SK-N-SH (cell line): ENCODE measurements at regions not wholly inside any gene's neighbourhood (a gene's known extent, or its start where the extent isn't known, plus 50 kb on each side); places are given as distances from the start of the nearest gene placed in this dataset.

ENCODE experiments used
- CTCF ChIA-PET: fragments of 300-600, 350-600 bp; formaldehyde crosslinking; extraction: SDS; loops from one replicate; lab custom pipeline; 2021; lab: Yijun Ruan, JAX
- POLR2A ChIA-PET: fragments of 350-600 bp; sonication (Branson Sonifier 250); formaldehyde crosslinking; extraction: SDS; loops from one replicate; lab custom pipeline; 2020; ENCODE audit warnings: antibody characterized with exemption, inconsistent platforms; lab: Yijun Ruan, JAX
- DNase-seq: peaks from one replicate; pipeline ENCODE4 v3.0.0; 2012
- H2AFZ ChIP-seq: fragments of 200-600 bp; sonication (generic); 2 replicates; pipeline ENCODE4 v1.8.1; 2016; ENCODE audit warnings: antibody characterized with exemption, mild to moderate bottlenecking, low read depth
- H3F3A ChIP-seq: fragments of 200-600 bp; sonication (generic); replicated peaks from 2 replicates; pipeline ENCODE3; 2016; ENCODE audit warnings: antibody characterized with exemption, mild to moderate bottlenecking; ENCODE audit not compliant: insufficient read depth
- H3K27ac ChIP-seq, 2 experiments: fragments of 200-500 bp in 1 of 2; fragments of 200-600 bp in 1 of 2; sonication (Bioruptor generic) in 1 of 2; sonication (generic), shearing (Covaris generic) in 1 of 2; 2 replicates each; pipeline versions ENCODE4 v1.5.1 to v1.6.1; 2014 to 2016; ENCODE audit warnings: low read depth in 2 of 2, inconsistent platforms in 1 of 2, low read length in 1 of 2, mild to moderate bottlenecking in 1 of 2, mixed read lengths in 1 of 2
- H3K27me3 ChIP-seq: fragments of 200-600 bp; sonication (generic), shearing (Covaris generic); 2 replicates; pipeline ENCODE4 v1.6.1; 2016; ENCODE audit warnings: mixed run types; ENCODE audit not compliant: insufficient read depth
- H3K36me3 ChIP-seq, 2 experiments: fragments of 200-500 bp in 1 of 2; fragments of 200-600 bp in 1 of 2; sonication (Bioruptor generic) in 1 of 2; sonication (generic) in 1 of 2; replicated peaks in 1 of 2; 2 replicates each; pipeline versions ENCODE3 to v1.5.1; 2014 to 2016; ENCODE audit warnings: low read length in 1 of 2, mild to moderate bottlenecking in 1 of 2; ENCODE audit not compliant: insufficient read depth in 2 of 2, control insufficient read depth in 1 of 2
- H3K4me1 ChIP-seq, 2 experiments: fragments of 200-500 bp in 1 of 2; fragments of 200-600 bp in 1 of 2; sonication (Bioruptor generic) in 1 of 2; sonication (generic), shearing (Covaris generic) in 1 of 2; 2 replicates each; pipeline versions ENCODE4 v1.5.1 to v1.6.1; 2014 to 2016; ENCODE audit warnings: low read depth in 1 of 2, low read length in 1 of 2, mixed run types in 1 of 2; ENCODE audit not compliant: insufficient read depth in 2 of 2, control insufficient read depth in 1 of 2
- H3K4me2 ChIP-seq: fragments of 200-600 bp; sonication (generic), shearing (Covaris generic); 2 replicates; pipeline ENCODE4 v1.6.1; 2017; ENCODE audit warnings: mixed run types
- H3K4me3 ChIP-seq, 2 experiments: fragments of 200-500 bp in 1 of 2; fragments of 200-600 bp in 1 of 2; sonication (Bioruptor generic) in 1 of 2; sonication (generic), shearing (Covaris generic) in 1 of 2; 2 replicates each; pipeline versions ENCODE4 v1.5.1 to v1.8.1; 2014 to 2016; ENCODE audit warnings: low read depth in 2 of 2, inconsistent platforms in 1 of 2, low read length in 1 of 2, mild to moderate bottlenecking in 1 of 2, mixed read lengths in 1 of 2, moderate library complexity in 1 of 2
- H3K79me2 ChIP-seq: fragments of 200-600 bp; sonication (generic); 2 replicates; pipeline ENCODE4 v1.8.1; 2017; ENCODE audit warnings: mild to moderate bottlenecking; ENCODE audit not compliant: insufficient read depth
- H3K9ac ChIP-seq: fragments of 200-600 bp; sonication (generic); 2 replicates; pipeline ENCODE4 v1.6.1; 2017; ENCODE audit warnings: mixed run types
- H3K9me2 ChIP-seq: fragments of 200-600 bp; sonication (generic); 2 replicates; pipeline ENCODE4 v1.6.1; 2017; ENCODE audit warnings: mixed run types
- H3K9me3 ChIP-seq: fragments of 200-600 bp; sonication (generic); 2 replicates; pipeline ENCODE4 v1.6.1; 2017; ENCODE audit warnings: mixed run types, mild to moderate bottlenecking, moderate library complexity
- H4K20me1 ChIP-seq: fragments of 200-600 bp; sonication (generic); 2 replicates; pipeline ENCODE4 v1.6.1; 2017; ENCODE audit warnings: mild to moderate bottlenecking, mixed run types; ENCODE audit not compliant: insufficient read depth
- ELF1 ChIP-seq: IDR thresholded peaks from 2 replicates; pipeline ENCODE4 v1.4.0; 2012
- EP300 ChIP-seq, 2 experiments: IDR thresholded peaks; 2 replicates each; pipeline versions ENCODE4 v1.4.0 to v1.6.1; 2012; ENCODE audit warnings: borderline replicate concordance in 1 of 2, low read depth in 1 of 2, low read length in 1 of 2
- EZH2phosphoT487 ChIP-seq: fragments of 200-600 bp; sonication (generic); IDR thresholded peaks from 2 replicates; pipeline ENCODE4 v1.6.1; 2017; ENCODE audit warnings: low read depth, mixed run types, mild to moderate bottlenecking, antibody characterized with exemption, moderate library complexity, borderline replicate concordance
- FOSL2 ChIP-seq: IDR thresholded peaks from 2 replicates; pipeline ENCODE4 v1.4.0; 2012; ENCODE audit warnings: low read depth, mild to moderate bottlenecking, moderate library complexity, borderline replicate concordance
- FOXJ3 ChIP-seq: sonication (generic); formaldehyde crosslinking; IDR thresholded peaks from 2 replicates; pipeline ENCODE4 v1.5.1; 2020; ENCODE audit warnings: mild to moderate bottlenecking, missing genetic modification reagents
- FOXM1 ChIP-seq: IDR thresholded peaks from 2 replicates; pipeline ENCODE4 v1.4.0; 2012; ENCODE audit warnings: low read depth, mild to moderate bottlenecking
- MAX ChIP-seq: IDR thresholded peaks from 2 replicates; pipeline ENCODE4 v1.4.0; 2012; ENCODE audit warnings: low read depth
- MEF2A ChIP-seq: IDR thresholded peaks from 2 replicates; pipeline ENCODE4 v1.4.0; 2012; ENCODE audit warnings: low read depth, borderline replicate concordance
- NRF1 ChIP-seq: IDR thresholded peaks from 2 replicates; pipeline ENCODE4 v1.6.1; 2012; ENCODE audit warnings: low read depth, mild to moderate bottlenecking, low read length
- POLR2AphosphoS5 ChIP-seq: IDR thresholded peaks from 2 replicates; pipeline ENCODE4 v1.6.1; 2012; ENCODE audit warnings: low read depth, low read length
- RAD21 ChIP-seq: IDR thresholded peaks from 2 replicates; pipeline ENCODE4 v1.6.1; 2012; ENCODE audit warnings: mild to moderate bottlenecking, low read length
- RCOR1 ChIP-seq: fragments of 150-350 bp; IDR thresholded peaks from 2 replicates; pipeline ENCODE4 v1.6.1; 2017; ENCODE audit warnings: antibody characterized with exemption, low read length
- RFX5 ChIP-seq: IDR thresholded peaks from 2 replicates; pipeline ENCODE4 v1.6.1; 2012; ENCODE audit warnings: mild to moderate bottlenecking, improper control_type of control experiment, low read length
- SIN3A ChIP-seq: IDR thresholded peaks from 2 replicates; pipeline ENCODE4 v1.6.1; 2012; ENCODE audit warnings: low read depth, mild to moderate bottlenecking, low read length, moderate library complexity, borderline replicate concordance
- TCF12 ChIP-seq: IDR thresholded peaks from 2 replicates; pipeline ENCODE4 v1.4.0; 2012
- USF1 ChIP-seq: IDR thresholded peaks from 2 replicates; pipeline ENCODE4 v1.4.0; 2012; ENCODE audit warnings: low read depth, borderline replicate concordance
- YY1 ChIP-seq: IDR thresholded peaks from 2 replicates; pipeline ENCODE4 v1.4.0; 2012; ENCODE audit warnings: low read depth, mild to moderate bottlenecking
- WGBS: methylation state at CpG from one replicate; pipeline ENCODE4 v1.1.6; 2017; ENCODE audit warnings: low lambda C conversion rate; 5-methylcytosine and 5-hydroxymethylcytosine counted together
- TF ChIP-seq, protein P1 (sequence below): IDR thresholded peaks from 2 replicates; pipeline ENCODE4 v1.6.1; 2012; ENCODE audit warnings: mild to moderate bottlenecking, low read depth, low read length, moderate library complexity

GRCh38 chr2:147463881-147464520 is 380.8 kb upstream of the ACVR2A start:
- TF ChIP-seq, protein P1, sequence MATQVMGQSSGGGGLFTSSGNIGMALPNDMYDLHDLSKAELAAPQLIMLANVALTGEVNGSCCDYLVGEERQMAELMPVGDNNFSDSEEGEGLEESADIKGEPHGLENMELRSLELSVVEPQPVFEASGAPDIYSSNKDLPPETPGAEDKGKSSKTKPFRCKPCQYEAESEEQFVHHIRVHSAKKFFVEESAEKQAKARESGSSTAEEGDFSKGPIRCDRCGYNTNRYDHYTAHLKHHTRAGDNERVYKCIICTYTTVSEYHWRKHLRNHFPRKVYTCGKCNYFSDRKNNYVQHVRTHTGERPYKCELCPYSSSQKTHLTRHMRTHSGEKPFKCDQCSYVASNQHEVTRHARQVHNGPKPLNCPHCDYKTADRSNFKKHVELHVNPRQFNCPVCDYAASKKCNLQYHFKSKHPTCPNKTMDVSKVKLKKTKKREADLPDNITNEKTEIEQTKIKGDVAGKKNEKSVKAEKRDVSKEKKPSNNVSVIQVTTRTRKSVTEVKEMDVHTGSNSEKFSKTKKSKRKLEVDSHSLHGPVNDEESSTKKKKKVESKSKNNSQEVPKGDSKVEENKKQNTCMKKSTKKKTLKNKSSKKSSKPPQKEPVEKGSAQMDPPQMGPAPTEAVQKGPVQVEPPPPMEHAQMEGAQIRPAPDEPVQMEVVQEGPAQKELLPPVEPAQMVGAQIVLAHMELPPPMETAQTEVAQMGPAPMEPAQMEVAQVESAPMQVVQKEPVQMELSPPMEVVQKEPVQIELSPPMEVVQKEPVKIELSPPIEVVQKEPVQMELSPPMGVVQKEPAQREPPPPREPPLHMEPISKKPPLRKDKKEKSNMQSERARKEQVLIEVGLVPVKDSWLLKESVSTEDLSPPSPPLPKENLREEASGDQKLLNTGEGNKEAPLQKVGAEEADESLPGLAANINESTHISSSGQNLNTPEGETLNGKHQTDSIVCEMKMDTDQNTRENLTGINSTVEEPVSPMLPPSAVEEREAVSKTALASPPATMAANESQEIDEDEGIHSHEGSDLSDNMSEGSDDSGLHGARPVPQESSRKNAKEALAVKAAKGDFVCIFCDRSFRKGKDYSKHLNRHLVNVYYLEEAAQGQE, result no peak
- no peak for TF ChIP-seq RFX5
- no peak for TF ChIP-seq MEF2A
- TF ChIP-seq SIN3A, result no peak
- TF ChIP-seq FOSL2, result no peak
- TF ChIP-seq YY1, result no peak
- no peak for TF ChIP-seq MAX
- no peak for TF ChIP-seq USF1
- TF ChIP-seq RAD21, result no peak
- no peak for TF ChIP-seq NRF1
- TF ChIP-seq TCF12, result no peak
- no peak for TF ChIP-seq FOXJ3 (CRISPR knock-in tag)
- TF ChIP-seq ELF1, result no peak
- TF ChIP-seq FOXM1, result no peak
- TF ChIP-seq POLR2AphosphoS5, result no peak
- no peak for TF ChIP-seq RCOR1
- TF ChIP-seq EP300 (IDR thresholded peaks at IDR 0.05; ENCODE audit: borderline replicate concordance in 1 of 2, low read depth in 1 of 2, low read length in 1 of 2), result no peak
- no peak for TF ChIP-seq EZH2phosphoT487
- no peak for DNase-seq
- Histone ChIP-seq H3K9me3 (no peaks in the 10 kb centered on the region), H3K36me3 (no peaks in the 10 kb centered on the region), H4K20me1 (no peaks in the 10 kb centered on the region), H3K4me1 (no peaks in the 10 kb centered on the region), H3K27me3 (no peaks in the 10 kb centered on the region), H3K4me2 (no peak overlapping the region), H3K9me2 (no peaks in the 10 kb centered on the region), H2AFZ (no peak overlapping the region), H3K79me2 (no peaks in the 10 kb centered on the region), H3F3A (no peaks in the 10 kb centered on the region), H3K9ac (no peak overlapping the region), H3K27ac (no peak overlapping the region), H3K4me3 (no peak overlapping the region)
- ChIA-PET POLR2A (no interaction called here), CTCF (no interaction called here)
- 13% methylated on average over 8 of the region's 8 CpGs for WGBS
